ENCODE measurements at regions not wholly inside any gene's neighbourhood (a gene's known extent, or its start where the extent isn't known, plus 50 kb on each side); places are given as distances from the start of the nearest gene placed in this dataset.

DNA sequence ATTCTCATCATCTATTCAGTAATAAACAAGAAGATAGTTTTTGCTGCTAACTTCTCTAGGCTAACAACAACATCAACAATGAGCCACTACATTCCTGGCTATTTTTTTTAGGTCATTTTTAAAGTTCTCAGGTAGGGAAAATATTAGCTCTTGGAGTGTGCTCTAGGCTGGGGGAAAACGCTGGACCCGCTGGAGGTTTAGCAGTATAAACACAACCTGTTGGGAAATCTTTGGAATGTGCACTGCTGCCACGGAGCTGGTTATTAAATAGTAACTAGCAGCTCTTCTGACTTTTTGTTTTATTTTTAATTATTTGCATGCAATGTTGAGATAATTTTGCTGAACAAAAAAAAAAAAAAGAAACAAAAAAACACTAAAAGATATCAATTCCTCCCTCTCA lies 892.1 kb upstream of the ACVR2A start:
- DNase-seq, result no peak

DNA sequence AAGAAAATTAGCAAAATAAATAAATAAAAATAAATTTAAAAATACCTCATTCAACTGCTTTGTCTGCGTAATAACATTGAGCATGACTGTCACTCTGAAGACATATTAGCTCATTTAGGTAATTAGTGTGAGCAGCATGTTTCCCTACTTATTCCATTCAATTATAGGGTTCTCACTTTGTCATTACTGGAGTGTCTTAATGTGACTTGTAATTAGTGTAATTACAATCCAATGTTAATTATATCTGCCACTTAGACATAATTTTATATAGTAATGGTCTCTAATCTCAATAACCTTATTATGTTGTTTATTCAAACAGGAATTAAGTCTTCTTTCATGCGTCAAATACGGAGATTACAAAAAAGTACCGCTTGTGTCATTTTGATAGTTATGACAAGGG lies 893.9 kb upstream of the ACVR2A start:
- intact Hi-C loops (cut with DNase I), result no loop called here
- no peak for DNase-seq

More for the DNA sequence above, 892.1 kb upstream of the ACVR2A start:
- intact Hi-C loops (cut with DNase I), result no loop called here

DNA sequence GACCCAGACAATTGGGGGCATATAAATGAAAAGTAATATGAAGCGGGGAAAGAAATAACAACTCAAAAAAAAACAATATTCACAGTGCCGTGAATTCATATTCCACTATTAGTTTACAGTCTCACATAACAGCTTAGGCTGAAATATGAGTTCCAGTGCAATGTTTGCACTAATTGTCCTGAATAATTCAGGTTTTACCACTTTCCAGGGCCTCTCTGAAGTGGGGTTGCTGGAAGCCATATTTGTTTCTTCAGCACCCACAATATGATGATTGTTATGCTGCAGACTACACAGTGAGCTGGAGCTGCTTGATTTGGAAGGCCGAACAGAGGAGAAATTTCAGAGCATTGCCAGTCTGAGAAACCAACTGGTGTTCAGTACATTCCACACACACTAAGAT lies 894.5 kb upstream of the ACVR2A start:
- DNase-seq, result no peak
- intact Hi-C loops (cut with DNase I), result no loop called here

DNA sequence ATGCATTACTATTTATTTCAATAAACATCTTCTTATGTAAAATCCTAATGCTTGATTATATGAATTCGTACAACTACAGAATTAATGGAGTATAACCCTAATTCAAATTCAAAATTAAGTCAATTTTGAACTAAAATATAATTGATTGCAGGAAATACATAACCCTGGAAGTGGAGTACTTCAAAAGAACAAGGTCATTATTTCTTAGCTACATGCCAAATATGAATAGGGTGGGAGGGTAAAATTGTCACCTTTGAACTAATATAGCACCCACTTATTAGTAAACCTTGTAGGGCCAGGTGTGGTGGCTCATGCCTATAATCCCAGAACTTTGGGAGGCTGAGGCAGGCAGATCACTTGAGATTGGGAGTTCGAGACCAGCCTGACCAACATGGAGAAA lies 895.4 kb upstream of the ACVR2A start:
- DNase-seq, result no peak
- intact Hi-C loops (cut with DNase I), result no loop called here

DNA sequence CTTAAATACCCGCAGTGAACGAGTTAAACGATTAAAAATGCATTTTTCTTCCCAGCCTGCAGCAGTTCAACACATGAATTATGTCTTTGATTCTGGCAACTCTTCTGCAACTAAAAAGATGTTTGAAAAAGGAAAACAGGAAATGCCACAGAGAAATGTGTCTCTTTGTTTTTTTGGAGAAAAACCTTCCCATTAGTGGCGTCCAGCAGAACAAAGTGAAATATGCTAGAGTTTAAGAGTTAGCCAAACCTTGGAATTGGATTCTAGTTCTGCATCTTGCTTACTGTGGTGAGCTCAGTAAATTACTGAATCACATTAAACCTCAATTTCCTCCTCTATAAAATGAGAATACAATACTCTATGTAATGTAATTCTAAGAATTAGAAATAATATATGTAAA lies 900.2 kb upstream of the ACVR2A start:
- DNase-seq, result no peak
- intact Hi-C loops (cut with DNase I), result no loop called here

DNA sequence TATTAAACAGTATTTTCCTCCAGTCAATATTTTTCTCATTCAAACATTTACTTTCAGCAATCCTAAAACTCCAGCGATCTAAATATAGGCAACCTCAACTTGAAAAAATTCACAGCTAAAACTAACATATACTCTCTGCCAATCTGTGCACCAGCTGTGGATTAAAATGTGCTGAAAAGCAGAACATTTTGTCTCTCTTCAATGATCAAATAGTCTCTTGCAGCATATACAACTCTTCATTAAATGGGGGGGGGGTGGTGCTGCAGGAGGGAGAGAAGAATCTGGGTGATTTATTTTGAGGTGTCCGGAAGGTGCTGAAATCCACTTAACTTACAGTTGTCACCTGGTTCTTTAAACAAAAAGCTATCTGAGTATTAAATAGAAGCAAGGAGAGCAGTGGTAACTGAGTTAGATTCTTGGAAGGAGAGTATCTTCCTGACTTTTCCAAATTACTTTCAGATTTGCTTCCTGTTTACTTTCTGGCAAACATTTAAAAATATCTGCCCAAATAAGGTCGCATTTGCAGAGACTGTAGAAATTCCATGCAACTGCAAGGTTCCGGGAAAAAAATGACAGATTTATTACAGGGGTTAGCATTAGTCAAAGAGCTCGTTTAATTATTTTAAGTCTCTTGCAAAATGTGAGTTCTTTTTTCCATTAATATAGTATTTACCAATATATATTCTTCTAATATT lies 904.7 kb upstream of the ACVR2A start:
- intact Hi-C loops (cut with DNase I), result no loop called here
- DNase-seq, result no peak

DNA sequence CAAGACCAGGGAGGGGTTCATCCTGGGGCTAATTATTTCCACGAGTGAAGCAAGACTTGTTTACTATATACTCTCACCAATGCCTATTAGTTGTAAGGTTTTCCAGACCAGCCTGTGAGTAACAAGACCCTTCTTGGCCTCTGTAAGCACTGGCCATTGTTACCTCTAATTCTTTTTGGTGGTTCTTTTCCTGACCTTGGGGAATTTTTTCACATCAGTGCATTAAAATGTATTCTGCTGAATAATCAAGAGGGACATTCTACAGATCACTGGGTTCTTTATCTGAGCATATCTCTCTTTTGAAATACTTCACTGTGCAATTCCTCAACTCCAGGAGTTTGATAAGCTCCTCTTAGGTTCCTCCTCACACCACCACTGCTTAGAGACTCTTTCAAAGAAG lies 909.9 kb upstream of the ACVR2A start:
- DNase-seq, result no peak
- intact Hi-C loops (cut with DNase I), result no loop called here

DNA sequence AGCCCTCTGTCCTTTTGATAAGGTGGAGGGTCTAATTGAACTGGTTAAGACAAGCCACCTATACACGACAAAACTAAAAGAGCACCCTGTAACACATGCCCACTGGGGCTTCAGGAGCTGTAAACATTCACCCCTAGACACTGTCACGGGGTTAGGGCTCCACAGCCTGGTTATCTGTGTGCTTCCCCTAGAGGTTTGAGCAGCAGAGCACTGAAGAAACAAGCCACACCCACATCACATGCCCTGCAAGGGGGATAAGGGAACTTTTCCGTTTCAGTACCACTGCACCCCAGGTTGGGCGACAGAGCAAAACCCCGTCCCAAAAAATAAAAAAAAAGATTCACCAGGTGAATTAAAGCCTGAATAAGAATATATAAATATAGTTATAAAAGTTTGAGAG lies 913.7 kb upstream of the ACVR2A start:
- intact Hi-C loops (cut with DNase I), result no loop called here
- DNase-seq, result no peak

DNA sequence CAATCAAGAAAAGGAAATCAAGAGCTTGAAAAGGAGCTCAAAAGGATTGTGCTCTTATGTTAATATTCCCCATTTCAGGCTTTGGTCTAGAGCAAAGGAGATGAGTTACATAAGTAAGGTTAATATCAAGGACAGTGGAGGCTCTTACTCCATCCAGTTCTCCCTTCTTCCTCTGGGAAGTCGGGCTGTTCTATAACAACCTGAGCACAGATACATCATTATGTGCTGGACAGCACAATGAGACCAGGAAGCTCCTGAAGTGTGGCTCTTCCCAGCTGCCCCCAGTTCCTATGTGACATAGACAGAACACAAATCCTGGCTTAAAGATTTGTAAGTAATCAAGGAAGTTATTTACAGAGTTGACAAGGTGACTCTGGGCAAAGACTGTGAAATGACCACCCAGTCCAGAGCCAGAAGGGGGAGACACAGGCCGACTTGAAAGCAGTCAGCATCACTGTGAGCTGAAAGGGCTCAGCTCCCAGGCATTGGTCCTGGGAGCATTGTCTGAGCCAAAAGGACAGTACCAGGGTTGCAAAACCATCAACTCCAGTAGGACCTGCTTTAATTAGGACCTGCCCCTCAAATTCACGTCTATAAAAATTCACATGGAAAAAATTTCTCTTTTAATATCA lies 917.6 kb upstream of the ACVR2A start:
- DNase-seq, result peak in 38 of 42 donors; percentile 8 to 74 (median 50)
- intact Hi-C loops (cut with DNase I), result no loop called here

DNA sequence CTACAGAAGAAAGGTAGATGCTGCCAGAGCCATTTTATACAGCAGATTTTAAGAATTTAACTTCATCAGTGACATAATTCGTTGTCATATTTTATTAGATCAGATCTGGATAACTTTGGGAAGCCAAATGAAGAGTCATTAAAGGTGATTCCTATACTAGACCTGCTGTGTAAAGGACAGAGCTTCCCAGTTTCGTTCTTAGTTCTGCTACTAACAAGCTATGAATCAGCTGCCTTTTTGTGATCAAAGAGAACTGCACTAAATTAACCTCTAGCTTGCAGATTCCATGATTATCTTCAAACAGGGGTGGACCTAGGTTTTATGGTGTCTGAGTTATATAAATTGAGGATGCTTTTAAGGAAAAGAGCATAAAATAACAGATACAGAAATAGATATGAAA lies 926.5 kb upstream of the ACVR2A start:
- intact Hi-C loops (cut with DNase I), result no loop called here
- no peak for DNase-seq

DNA sequence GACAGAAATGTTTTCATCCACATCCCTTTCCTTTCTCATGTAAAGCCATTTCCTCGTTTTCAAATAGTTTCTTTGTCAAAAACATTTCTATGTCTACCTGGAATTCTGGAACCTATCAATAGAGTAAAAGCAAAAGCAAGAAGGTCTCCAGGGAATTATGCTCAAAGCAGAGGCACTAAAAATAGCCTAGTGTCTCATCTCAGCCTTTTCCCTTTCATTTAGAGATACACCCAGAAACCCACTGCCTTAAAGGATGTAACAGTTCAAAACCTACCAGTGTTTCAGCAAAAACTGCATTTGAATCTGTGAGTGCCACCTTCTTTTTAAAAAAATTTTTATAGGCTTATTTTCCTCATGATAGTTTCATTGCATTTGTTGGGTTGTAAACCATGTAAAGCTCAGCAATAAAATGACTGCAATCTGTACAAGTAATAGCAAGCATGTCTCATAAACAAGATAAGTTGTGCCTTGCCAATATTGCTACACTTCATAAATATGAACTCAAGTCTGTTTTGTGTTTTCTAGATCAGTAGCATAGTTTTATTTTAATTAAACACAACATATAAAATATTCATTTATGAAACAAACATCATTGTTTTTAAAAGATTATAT lies 927.3 kb upstream of the ACVR2A start:
- no peak for DNase-seq
- intact Hi-C loops (cut with DNase I), result no loop called here

DNA sequence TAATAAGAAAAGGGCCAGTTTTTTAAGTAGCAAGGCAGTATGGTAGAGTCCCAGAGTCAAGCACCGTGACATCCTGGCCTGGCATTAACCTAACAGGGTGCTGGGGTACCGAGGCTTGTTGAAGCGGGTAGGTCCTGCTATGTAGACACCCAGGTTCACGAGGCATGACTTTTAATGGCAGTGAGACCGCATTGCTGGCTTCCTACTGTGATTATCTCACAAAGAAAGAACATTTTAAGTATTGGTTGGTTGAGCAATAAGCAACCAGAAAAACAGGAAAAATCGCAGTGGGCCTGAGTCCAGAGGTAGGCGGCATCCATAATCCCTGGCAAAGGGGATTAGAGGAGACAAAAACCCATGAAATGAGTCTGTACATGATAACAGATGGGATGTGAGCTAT lies 927.9 kb upstream of the ACVR2A start:
- intact Hi-C loops (cut with DNase I), result no loop called here
- DNase-seq, result no peak

DNA sequence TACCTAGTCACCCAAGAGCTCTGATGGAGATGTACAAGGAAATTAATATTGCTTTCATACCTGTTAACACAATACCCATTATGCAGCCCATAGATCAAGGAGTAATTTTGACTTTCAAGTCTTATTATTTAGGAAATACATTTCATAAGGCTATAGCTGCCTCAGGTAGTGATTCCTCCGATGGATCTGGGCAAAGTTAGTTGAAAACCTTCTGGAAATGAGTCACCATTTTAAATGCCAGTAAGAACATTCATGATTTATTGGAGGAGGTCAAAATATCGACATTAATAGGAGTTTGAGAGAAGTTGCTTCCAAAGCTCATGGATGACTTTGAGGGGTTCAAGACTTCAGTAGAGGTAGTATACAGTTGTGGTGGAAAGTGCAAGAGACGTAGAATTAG lies 931.4 kb upstream of the ACVR2A start:
- no peak for DNase-seq
- intact Hi-C loops (cut with DNase I), result no loop called here

DNA sequence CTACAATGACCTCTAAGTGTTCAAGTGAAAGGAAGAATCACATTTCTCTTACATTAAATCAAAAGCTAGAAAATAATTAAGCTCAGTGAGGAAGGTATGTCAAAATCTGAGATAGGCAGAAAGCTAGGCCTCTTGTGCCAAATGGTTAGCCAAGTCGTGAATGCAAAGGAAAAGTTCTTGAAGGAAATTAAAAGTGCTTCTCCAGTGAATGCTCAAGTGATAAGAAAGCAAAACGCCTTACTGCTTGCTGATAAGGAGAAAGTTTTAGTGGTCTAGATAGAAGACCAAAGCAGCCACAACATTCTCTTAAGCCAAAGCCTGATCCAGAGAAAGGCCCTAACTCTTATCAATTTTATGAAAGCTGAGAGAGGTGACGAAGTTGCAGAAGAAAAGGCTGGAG lies 932.3 kb upstream of the ACVR2A start:
- DNase-seq, result no peak
- intact Hi-C loops (cut with DNase I), result no loop called here

DNA sequence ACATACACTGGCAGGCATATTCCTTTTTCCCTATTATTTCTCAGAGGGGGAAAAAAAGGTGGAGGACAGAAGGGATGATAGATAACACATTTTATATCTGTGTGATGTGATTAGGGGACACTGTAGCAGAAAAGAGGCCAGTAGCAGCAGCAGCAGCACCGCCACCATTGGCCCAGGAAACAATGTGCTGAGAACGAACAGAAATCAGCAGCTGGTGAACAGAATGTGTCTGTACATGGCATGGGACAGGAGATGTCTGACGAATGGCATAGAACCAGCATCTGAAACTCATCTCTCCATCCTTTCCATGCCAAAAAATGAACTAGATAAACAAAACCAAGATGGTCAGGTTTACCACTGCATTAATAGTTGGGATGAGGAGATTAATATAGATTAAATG lies 936.1 kb upstream of the ACVR2A start:
- intact Hi-C loops (cut with DNase I), result no loop called here
- DNase-seq, result no peak

DNA sequence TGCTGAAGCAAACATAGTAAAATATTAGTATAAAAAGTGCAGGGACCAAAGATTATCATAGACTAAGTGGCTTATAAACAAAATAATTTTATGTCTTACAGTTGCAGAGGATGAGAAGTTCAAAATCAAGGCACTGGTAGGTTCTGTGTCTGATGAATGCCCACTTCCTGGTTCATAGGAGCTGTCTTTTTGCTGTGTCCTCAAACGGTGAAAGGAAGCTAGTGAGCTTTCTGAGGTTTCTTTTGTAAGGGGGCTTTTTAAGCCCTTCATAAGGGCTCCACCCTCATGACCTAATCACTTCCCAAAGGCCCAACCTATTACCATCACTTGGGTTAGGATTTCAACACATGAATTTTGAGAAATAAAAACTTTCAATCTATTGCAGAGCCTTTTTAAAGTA lies 946.7 kb upstream of the ACVR2A start:
- intact Hi-C loops (cut with DNase I), result no loop called here
- no peak for DNase-seq

DNA sequence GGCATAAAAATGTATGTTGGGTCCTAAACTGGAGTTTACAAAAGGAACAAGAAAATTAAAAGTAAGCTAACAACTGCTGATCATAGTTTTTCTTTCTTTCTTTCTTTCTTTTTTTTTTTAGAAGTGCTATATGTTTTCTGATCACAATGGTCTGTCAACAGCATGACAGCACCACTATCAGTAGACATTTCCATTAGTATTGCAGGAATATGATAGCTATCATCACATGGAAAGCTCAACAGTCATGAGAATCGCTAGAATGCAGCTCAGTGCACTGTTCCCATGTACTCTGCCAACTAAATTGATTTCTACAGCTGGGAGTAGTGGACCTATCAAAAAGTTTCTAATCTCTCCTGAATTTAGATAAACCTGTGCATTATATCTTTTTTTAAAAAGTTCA lies 950.3 kb upstream of the ACVR2A start:
- intact Hi-C loops (cut with DNase I), result no loop called here
- DNase-seq, result no peak

DNA sequence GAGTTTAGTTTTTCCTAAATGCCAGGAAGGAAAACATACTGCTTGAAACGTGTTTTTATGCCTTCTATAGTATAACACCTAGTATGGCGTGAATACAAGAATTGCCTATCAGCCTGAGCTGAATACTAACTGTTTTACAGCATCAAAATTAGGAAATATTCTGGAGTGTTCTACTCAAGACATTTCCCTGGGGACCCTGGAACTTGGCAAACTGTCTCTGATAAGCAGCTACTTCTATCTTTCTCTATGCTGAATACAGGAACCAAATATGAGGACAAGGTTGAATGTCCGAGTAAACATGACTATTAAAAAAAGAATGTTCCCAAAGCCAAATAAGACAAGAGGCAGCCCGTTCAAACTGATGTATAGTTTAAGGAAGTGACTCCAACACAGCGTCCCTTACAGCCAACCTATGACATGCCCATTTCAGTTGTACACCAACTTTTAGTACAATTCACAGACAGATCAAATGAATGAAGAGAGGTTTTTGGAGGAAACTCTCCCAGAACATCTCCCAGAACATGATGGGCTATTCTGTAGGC lies 951.3 kb upstream of the ACVR2A start:
- intact Hi-C loops (cut with DNase I), result no loop called here
- no peak for DNase-seq

DNA sequence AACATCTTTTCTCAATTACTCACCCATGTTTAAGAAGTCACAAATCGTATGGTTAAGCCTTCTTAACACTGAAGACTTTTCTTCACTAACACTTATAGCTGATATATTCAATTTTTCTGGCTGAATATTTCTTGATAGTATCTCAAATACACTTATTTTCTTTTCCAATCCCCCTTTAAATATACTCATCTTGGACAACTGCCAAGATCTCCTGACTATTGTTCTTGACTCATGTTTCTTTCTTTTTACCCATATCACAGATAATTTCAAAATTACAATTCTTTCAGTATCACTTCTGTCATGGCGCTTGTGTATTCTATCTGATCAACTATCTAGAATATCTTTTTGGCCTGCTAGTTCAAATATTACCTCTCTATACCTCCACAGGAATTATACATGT lies 954.3 kb upstream of the ACVR2A start:
- no peak for DNase-seq
- intact Hi-C loops (cut with DNase I), result no loop called here

DNA sequence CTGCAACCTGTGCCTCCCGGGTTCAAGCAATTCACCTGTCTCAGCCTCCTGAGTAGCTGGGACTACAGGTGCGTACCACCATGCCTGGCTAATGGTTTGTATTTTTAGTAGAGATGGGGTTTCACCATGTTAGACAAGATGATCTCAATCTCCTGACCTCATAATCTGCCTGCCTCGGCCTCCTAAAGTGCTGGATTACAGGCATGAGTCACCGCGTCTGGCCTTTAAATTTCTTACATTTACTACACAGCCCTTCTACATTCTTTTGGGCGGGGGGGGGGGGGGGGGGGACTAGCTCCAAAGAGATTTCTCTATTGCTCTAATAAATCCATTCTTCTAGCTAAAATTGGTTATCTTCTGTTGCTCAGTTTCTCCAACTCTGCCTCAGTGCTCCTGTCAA lies 964.9 kb upstream of the ACVR2A start:
- DNase-seq, result no peak
- intact Hi-C loops (cut with DNase I), result no loop called here

DNA sequence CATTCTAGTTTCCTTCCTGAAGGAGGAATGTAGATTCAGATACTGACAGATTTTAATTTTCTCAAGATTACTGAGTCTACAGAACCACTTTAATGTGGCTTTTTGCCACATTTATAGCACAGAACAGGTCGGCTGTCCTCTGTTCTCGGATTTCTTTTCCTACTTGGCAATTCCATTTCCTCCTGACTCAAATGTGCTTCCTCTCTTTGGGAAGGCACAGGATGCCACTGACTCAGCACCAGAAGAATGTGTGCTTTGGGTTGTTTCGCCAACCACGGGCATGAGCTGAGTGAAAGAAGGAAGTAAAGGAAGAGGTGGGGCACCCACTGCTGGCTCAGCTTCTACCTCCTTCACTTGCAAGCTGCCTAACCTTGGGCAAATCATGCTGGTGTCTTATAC lies 970.6 kb upstream of the ACVR2A start:
- DNase-seq, result no peak
- intact Hi-C loops (cut with DNase I), result no loop called here

Data from head of caudate nucleus (tissue), 42 donors.